ENCODE measurements at regions not wholly inside any gene's neighbourhood (a gene's known extent, or its start where the extent isn't known, plus 50 kb on each side); places are given as distances from the start of the nearest gene placed in this dataset.

- no peak for TF ChIP-seq SUZ12 (IDR thresholded peaks at IDR 0.05; ENCODE audit: extremely low read depth, insufficient read depth, insufficient read length)
- TF ChIP-seq YY1 (IDR thresholded peaks at IDR 0.05; ENCODE audit: insufficient read depth, insufficient read length): no peak
- TF ChIP-seq ZNF274 (IDR thresholded peaks at IDR 0.05; ENCODE audit: low read depth, low read length): no peak
Measured at GRCh38 chr3:87335931-87336330, 59.5 kb upstream of the POU1F1 start.

Data from NT2/D1 (cell line).